GM04504 (cell line): ENCODE measurements at regions not wholly inside any gene's neighbourhood (a gene's known extent, or its start where the extent isn't known, plus 50 kb on each side); places are given as distances from the start of the nearest gene placed in this dataset.
A peak's percentile ranks its signal among the peaks of the same experiment; 100 is the strongest.
"Not testable (repeated sequence)": the region's sequence is repeated elsewhere in the genome, so short reads cannot be mapped to it uniquely, and the experiment has no call there.

Experiments
- DNase-seq: peaks from one replicate; pipeline ENCODE4 v3.0.0-alpha.2; 2012; ENCODE audit warnings: low read depth

DNA sequence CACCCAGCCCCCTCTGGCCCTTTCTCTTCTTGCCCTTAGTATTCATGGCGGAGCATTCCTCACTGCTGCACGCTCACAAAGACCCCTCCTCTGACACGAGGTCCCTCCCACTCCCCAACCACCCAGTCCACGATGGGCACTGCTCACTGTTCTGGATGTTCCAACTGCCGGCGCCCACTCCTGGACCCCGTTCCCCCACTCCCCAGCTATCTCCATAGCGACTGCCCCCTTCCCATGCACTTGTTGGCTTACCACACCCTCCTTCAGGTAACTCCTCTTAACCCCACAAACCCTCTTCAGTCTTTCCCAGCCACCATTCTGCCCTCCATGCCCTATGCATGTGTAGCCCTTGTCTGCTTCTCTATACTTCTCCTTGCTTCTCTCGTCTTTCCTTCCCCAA, 961.5 kb upstream of the DEFB115 start:
- DNase-seq, result not testable (repeated sequence)

DNA sequence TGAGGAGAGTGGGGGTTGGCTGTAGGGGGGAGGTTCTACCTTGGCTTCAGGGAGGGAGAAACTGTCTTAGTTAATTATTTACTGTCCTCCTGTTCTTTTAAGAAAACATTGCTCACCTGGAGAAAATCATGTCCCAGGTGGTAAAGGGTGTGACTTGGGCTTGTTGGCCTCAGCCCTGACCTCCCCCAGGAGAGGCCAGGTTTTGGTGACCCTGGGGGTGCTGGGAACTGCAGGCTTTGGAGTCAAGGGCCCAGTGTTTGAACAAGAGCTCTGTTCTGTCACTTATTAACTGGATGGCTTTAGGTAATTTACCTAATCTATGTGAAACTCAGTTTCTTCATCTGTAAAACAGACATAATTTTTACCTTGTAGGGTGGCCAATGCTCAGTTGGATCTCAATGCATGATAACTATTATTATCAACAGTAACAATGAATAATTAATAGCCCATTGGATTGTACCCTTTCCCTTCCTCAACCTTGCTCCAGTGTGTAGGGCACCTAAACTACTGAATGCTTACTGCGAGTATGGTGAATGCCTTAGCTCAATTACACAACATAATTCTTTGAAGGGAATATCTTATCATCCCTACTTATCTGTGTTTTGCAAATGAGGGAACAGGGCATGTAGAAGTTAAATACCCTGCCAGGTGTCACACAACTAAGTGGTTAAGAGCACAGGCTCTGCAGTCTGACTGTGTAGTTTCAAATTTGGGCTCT, 959.4 kb upstream of the DEFB115 start:
- not testable (repeated sequence) for DNase-seq

DNA sequence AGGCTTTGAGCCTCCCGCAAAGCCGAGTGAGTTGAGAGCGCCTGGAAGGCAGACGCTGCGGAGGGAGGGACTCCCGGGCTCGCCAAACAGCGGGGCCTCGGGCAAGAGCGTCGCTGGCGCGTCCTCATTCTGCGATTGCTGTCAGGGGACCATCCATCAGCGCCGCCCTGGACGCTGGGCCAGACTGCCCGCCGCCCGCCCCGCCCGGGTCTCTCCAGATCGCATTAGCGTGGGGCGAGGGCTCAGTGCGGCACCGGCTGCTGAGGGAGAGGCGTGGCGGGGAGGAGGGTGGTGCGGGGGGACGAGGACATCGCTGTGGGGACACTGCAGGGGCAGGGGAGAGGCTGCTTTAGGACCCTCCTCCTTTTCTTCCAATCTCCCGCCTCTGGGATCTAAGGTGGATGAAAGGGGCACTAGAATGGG, 957.2 kb upstream of the DEFB115 start:
- DNase-seq, result not testable (repeated sequence)

DNA sequence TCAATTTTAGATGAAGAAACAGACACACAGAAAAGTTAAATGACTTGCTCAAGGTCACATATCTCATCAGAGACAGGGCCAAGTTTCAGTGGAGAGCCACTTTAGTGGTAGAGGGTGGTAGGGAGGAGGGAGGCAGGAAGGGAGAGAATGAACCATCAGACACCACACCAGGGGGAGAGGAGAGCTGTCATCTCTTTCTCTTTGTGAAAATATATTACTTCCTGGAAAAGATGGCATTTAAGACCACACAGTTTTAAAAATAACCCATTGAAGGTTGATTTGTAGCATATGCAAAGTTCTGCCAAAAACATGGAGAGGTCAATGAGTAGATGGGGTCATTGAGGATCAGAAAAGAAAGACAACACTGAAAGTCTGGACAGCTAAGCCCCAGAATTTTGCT, 954.7 kb upstream of the DEFB115 start:
- not testable (repeated sequence) for DNase-seq

DNA sequence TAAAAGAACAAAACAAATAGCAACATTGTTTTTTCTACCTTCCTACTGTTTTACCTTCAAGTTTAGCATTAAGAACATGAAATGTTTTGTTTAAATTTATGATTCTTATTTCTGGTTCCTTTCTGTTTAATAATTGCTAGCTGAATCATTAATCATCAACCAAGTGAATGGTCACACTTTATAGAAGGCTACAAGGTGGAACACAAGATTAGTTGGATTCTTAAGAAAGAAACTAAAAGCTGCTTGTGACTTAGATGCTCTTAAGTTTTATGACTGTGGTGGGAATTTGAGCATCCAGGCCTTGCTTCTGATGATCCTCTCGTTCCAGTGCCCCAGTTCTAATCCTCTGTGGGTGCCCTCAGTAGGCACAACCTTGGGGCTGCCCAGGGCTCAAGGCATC, 947.5 kb upstream of the DEFB115 start:
- DNase-seq, result not testable (repeated sequence)

DNA sequence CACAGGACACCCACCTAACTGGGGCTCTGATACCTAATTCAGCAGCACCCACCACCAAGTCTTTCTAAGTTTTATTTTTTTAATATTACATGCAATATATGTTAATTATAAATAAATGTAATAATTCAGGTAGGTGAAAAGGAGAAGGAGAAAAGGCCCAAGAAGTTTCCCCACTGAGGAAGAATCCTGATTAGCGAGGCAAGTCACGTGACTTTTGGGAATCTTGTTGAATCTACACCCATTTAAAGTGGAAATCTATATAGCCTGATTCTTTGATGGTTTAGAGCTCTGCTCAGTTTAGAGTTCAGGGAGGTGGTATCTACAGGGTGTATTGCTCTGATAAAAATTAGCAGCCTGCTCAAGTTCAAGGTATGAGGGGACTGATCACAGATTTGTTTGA, 947.1 kb upstream of the DEFB115 start:
- not testable (repeated sequence) for DNase-seq

DNA sequence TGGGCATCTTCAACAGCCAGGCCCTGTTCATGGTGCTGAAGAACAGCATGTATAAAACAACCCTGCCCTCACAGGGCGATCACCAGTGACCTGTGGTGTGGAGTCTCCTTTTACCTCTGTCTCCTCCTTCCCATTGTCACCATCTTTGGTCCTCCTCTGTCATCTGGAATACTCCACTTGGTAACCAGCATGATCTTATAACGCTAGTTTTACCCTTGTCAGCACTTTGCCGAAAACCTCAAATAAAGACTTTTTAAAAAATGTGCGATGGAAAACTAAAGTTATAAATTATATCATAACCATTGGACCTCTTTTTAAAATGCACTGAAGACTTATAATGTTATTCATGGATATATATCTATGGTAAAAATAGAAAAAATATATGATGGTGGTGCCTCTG, 945.2 kb upstream of the DEFB115 start:
- DNase-seq, result not testable (repeated sequence)

DNA sequence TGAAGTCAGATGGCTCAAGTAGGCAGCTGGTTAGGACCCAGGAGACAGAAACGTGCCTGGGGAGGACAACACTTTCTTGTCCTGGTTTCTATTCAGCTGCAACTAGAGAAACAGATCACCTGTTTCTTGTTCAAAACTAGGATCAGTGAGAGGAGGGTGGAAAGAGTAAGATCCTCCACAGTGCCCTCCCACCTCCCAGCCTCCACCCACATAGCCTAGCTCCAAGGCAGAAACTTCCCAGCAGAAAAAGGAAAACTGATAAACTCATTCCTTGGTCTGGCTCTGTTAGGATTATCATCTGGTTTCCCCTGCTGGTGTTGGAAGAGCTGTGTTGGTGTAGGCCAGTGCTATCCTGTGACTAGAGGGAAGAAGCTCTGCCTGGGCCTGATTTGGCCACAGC, 943.8 kb upstream of the DEFB115 start:
- DNase-seq, result not testable (repeated sequence)

DNA sequence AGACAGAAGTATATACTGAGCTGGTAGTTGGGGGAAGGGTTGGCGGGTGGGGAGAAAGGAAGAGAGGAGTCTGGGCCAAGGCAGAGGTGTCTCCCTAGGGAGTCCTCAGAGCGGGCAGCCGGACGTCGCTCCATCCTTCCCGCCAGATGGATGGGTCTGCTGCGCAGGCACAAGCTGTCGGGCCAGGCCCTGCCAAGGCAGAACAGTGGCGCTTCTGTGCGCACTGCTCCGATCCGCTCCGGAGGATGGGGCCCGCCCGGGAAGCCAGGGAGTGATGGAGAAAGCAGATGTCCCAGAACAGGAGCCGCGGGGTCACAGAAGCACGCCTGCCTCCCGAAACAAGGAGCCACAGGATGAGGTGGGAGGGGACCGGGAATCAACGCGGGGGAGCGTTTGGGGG, 941.4 kb upstream of the DEFB115 start:
- not testable (repeated sequence) for DNase-seq

DNA sequence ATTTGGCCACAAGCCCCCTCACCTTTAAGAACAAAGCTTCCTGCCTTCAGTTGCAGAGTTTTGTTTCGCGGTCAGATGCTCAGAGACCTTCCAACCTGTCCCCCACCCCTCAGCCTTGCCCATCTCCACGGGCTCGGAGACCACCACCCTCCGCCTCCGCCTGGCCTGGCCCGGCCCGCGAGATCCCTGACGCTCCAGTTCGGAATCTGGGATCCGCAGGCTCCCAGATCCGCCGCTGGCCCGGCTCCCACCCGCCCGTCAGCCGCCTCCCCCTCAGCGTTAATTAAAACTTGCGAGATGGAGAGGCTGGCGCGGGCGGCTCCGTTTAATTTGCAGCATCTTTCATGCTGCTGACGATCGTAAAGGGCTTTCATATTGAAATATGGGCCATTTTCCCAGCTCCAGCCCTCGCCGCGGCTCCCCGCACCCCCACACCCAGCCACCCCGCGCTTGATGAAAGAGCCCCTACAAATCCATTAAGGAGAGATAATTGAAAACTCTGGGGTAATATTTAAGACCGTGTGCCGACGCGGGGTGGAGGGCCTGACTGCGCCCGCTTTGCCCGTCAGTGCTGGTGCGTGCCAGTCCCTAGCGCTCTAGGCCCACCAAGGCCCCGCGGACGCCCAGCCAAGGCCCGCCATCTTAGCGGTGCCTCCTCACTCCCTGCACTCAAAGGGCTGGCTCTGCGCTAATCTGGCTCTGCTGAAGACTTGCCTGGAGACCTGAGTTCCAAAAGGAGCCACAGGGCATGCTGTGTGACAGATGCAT, 940.7 kb upstream of the DEFB115 start:
- DNase-seq, result not testable (repeated sequence)

DNA sequence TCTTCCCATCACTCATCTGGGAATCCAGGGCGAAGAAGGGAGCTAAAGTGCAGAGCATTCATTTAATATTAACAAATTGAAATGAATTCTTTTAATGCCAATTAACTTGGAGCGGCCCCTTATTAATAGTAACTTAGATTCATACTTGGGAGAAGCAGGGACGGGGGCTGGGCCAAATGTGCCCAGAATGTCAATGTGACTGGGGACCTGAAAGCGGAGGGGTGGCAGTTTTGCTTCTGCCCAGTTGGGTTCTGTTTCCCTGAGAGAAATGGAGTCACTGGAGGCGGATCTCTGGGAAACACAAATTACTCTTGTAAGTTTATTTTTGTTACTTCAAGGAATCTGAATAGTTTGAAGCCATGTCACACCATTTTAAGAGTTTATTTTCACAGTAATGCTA, 923.7 kb upstream of the DEFB115 start:
- DNase-seq, result not testable (repeated sequence)

DNA sequence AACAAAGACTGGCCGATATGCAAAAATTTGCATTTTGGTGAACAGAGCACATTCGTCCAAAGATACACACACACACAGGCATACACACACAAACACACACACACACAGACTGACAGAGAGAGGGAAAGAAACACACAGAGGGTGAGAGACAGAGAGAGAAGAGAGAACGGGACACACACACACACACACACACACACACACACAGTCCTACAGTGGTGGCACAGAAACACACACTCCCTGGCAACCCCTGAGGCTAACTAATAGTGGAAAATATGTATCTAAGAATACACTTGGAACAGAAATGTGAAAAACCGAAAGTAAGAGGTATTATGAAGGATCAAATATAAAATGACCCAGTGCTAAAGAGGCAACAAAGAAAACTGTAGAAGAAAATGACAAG, 919.9 kb upstream of the DEFB115 start:
- DNase-seq, result not testable (repeated sequence)

DNA sequence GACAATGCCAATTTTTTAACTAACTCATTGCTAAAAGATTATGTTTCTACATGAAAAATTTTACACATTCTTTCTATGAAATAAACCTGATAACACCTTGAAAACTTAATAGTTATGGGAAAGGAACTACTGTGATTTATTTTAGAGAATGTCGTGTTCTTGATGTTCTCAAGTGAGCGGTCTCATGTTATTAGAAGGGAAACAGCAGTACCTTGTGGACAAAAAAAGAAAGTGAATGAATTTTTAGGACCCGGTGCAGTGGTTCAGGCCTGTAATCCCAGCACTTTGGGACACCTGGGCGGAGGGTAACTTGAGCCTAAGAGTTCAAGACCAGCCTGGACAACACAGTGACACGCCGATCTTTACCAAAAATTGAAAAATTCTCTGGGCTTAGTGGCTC, 908.5 kb upstream of the DEFB115 start:
- DNase-seq, result not testable (repeated sequence)

DNA sequence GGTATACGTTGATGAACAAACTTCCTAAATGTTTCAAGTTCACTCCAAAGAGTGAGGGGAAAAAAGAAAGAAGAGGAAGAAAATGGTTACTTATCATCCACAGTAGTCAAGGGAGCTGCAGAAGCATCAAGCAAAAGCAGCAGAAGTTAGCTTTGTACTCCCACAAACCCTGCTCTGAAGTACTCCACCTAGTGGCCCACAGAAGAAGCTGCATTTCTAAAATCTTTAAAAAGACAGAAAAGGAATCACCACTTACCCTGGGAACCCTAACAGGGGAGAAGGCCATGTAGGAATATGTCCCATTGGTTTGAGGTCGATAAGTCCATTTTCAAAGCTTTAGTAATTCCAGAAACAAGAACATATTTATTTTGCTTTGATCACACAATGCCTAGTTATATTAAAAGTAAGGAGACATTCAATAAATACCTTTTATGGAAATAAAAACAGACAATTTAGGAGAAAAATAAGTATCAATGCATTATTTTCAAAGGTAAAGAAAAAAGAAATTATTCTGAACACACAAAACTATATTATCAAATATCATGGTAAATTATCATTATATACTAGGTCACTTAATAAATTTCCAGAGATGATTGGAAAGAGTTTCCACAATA, 900.5 kb upstream of the DEFB115 start:
- not testable (repeated sequence) for DNase-seq

DNA sequence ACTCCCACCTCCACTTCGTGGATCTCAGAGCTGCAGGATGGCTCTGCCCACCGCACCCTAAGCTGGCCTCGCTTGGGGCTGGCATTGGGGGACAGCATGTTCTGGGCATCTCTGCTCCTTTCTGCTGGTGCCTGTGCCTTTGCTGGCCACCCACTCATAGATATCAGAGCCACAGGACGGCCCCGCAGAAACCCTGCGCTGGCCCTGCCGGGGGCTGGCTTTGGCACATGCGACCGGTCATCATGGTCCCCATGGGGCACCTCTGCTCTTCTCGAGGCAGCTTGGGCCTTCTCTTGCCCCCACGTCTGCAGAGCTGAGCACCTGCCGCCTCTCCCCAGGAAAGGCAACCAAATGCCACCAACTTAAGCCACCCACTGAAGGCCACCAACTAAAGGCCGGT, 895.7 kb upstream of the DEFB115 start:
- not testable (repeated sequence) for DNase-seq

DNA sequence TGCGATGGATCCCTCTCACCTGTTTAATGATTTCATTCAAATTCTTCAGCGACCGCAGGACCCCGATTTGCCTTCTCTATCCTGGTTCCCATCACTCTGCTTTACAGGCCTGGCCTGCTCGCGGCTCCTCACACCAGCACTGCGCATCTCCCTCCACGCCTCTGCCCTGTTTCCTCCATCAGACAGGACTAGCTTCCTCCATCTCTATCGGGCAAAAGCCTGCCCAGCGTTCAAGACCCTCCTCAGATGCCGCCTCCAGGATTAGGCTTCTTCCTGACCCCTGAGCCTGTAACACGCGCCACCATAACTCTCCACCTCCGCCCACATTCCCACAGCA, 881.1 kb upstream of the DEFB115 start:
- DNase-seq, result not testable (repeated sequence)

DNA sequence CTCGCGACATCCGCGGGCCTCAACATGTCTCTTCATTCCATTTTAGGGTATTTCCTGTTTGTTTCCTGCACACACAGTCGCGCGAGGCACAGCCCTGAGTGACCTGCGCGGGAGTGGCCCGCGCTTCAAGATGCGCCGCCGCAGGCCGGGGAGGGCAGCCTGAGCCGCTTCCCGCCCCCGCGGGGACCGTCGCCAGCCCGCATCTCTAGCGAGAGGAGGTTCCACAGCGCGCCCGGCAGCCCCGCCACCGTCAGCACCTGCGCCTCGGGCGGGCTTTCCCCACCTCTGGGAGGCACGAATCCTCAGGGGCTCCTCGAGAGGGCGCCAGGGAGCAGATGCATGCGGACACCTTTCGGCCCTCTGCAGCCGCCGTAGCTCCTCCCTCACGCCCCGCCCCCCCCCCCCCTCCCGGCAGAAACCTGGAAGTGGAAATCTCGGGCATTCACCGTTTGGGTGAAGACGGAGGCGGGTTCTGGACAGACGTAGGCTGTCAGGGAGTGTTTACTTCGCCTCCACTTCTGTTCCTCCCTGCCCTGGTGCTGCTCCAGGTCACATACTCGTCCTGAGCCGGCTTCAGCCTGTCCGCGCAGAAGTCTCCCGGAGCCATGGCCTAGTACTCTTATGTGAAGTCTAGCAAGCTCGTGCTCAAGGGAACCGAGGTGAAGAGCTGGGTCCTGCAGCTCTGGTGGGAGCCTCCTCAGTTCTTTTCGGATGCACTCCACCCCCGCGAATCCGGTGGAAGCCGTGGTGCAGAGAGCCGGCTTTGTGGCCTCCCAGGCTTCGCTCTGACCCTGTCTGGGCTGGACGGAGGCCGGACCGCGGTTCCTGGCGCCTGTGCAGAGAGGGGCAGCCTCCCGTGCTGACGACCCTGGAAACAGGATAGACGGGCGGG, 880.5 kb upstream of the DEFB115 start:
- DNase-seq, result peak; percentile 40

DNA sequence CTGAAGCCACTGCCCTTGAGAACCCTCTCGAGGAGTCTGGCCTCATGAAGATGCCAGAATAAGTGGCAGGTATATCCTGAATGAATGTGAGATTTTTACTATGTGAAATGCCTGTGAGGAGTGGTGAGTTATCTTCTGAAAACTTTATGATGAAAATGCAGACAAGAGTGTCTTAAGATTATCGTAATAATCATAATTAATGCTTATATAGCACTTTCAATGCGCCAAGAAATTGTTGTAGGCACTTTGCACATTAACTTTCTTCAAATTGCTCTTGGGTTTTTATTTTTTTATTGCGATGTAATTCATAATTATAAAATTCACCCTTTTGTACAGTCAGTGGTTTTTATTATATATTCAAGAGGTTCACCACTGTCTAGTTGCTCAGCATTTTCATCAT, 879.1 kb upstream of the DEFB115 start:
- DNase-seq, result not testable (repeated sequence)

DNA sequence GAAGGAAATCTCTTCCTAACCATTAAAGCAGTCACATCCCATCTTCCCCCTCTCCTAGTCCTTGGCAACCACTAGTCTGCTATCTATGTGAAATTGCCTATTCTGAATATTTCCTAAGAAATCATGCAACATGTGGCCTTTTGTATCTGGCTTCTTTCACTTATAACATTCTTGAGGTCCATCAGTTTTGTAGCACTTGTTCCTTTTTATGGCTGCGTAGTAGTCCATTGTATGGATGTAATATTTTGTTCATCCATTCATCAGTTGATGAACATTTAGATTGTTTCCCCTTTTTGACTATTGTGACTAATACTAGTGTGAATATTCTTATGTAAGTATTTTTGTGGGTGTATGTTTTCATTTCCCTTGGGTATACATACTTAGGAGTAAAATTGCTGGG, 878.7 kb upstream of the DEFB115 start:
- not testable (repeated sequence) for DNase-seq

DNA sequence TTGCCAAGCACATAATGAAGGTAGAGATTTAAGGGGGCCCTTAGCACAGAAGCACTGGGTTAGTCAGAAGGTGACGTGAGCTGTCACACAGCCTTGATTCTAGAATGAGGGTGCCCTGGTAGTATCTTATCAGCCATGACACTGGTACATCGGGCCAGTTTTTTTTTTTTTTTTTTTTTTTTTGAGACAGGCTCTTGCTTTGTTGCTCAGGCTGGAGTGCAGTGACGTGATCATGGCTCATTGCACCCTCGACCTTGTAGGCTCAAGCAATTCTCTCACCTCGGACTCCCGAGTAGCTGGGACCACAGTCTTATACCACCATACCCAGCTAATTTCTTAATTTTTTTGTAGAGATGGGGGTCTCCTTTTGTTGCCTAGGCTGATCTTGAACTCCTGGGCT, 872.6 kb upstream of the DEFB115 start:
- DNase-seq, result not testable (repeated sequence)

DNA sequence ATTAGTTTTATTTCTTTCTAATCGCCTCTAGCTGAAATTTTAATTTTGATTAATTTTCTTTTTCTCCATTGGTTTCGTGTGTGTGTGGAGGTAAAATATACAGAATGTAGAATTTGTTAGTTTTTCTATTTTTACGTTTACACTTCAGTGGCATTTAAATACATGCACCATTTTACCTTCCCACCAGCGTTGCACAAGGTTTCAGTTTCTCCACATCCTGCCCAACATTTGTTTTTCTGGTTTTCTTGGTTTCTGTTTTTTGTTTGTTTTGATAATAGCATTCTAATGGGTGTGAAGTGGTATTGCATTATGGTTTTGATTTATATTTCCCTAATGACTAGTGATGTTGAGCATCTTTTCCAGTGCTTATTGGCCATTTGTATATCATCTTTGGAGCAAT, 871.4 kb upstream of the DEFB115 start:
- not testable (repeated sequence) for DNase-seq

DNA sequence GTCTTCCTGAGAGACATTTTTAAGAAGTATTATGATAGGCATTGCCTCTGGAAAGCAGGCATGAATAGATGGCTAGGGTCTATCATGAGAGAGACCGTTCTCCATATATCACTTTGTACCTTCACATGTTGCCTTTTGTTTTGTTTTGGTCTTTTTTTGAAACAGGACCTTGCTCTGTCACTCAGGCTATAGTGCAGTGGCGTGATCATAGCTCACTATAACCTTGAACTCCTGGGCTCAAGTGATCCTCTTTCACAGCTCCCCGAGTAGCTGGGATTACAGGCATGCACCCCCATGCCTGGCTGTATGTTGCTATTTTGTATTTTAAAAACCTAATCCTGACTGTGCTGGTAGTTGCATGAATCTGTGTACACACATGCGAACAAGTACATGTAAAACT, 869.6 kb upstream of the DEFB115 start:
- DNase-seq, result not testable (repeated sequence)
